ENCODE measurements at regions not wholly inside any gene's neighbourhood (a gene's known extent, or its start where the extent isn't known, plus 50 kb on each side); places are given as distances from the start of the nearest gene placed in this dataset.
"Not testable (repeated sequence)": the region's sequence is repeated elsewhere in the genome, so short reads cannot be mapped to it uniquely, and the experiment has no call there.

DNA sequence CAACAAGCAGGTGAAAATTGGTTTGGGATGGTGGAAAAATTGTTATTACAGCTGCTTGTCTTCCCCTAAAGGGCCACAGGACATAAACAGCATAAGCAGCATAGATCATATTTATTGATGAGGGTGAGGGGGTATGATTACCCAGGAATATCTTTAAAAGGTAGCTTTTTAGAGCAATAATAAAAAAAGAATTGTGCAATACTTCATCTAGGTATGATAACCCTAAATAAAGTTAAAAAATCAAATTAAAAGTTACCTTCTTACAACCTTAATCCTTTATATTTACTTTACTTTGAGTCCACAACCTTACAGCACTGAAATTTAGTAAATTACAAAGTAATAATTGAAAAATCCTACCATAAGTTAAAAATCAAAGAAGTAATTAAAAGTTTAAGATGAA, 653.3 kb upstream of the RGS18 start:
- Histone ChIP-seq H3K4me3 (no peak overlapping the region), H3K27me3 (replicated peaks; ENCODE audit: insufficient read depth) (no peaks in the 10 kb centered on the region), H3K4me1 (ENCODE audit: control insufficient read depth in 1 of 2, low read depth in 2 of 2) (no peaks in the 10 kb centered on the region), H3K36me3 (no peaks in the 10 kb centered on the region), H3K27ac (no peak overlapping the region), H3K9me3 (no peaks in the 10 kb centered on the region)
- no peak for ATAC-seq (ENCODE audit: insufficient number of reproducible peaks, low FRiP score, low read depth)
- TF ChIP-seq, protein P1, sequence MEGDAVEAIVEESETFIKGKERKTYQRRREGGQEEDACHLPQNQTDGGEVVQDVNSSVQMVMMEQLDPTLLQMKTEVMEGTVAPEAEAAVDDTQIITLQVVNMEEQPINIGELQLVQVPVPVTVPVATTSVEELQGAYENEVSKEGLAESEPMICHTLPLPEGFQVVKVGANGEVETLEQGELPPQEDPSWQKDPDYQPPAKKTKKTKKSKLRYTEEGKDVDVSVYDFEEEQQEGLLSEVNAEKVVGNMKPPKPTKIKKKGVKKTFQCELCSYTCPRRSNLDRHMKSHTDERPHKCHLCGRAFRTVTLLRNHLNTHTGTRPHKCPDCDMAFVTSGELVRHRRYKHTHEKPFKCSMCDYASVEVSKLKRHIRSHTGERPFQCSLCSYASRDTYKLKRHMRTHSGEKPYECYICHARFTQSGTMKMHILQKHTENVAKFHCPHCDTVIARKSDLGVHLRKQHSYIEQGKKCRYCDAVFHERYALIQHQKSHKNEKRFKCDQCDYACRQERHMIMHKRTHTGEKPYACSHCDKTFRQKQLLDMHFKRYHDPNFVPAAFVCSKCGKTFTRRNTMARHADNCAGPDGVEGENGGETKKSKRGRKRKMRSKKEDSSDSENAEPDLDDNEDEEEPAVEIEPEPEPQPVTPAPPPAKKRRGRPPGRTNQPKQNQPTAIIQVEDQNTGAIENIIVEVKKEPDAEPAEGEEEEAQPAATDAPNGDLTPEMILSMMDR (IDR thresholded peaks at IDR 0.05), result no peak
- no peak for DNase-seq (ENCODE audit: low spot score)

DNA sequence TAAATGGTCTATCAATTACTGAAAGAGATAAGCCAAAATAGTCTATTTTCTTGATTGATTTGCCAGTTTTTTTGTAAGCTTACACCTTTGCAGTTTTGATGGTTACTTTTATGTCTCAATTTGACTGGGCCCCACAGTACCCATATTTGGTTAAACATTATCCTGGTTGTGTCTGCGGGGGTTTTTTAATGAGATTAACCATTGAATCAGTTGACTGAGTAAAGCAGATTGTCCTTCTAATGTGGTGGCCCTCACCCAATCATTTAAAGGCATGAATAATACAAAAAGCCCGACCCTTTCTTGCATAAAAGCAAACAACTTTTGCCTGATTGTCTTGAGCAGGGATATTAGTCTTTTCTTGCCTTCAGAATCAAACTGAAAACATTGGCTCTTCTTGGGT, 650.0 kb upstream of the RGS18 start:
- no peak for DNase-seq (ENCODE audit: low spot score)
- Histone ChIP-seq H3K27me3 (replicated peaks; ENCODE audit: insufficient read depth) (no peaks in the 10 kb centered on the region), H3K27ac (no peak overlapping the region), H3K36me3 (no peaks in the 10 kb centered on the region), H3K4me1 (ENCODE audit: control insufficient read depth in 1 of 2, low read depth in 2 of 2) (no peaks in the 10 kb centered on the region), H3K9me3 (no peaks in the 10 kb centered on the region), H3K4me3 (no peak overlapping the region)
- TF ChIP-seq, protein P1 (IDR thresholded peaks at IDR 0.05), result no peak
- ATAC-seq (ENCODE audit: insufficient number of reproducible peaks, low FRiP score, low read depth), result no peak

DNA sequence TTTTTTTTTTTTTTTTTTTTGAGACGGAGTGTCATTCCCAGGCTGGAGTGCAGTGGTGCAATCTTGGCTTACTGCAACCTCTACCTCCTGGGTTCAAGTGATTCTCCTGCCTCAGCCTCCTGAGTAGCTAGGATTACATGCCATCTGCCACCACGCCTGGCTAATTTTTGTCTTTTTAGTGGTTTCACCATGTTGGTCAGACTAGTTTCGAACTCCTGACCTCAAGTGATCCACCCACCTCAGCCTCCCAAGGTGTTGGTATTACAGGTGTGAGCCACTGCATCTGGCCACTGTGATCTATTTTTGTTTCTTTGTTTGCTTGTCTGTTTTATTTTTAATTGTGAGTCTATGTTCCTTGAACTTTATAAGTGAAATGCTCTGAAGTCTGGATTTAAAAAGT, 646.8 kb upstream of the RGS18 start:
- H3K4me1 ChIP-seq (ENCODE audit: control insufficient read depth in 1 of 2, low read depth in 2 of 2); H3K36me3 ChIP-seq; H3K27ac ChIP-seq; ATAC-seq (ENCODE audit: insufficient number of reproducible peaks, low FRiP score, low read depth); H3K9me3 ChIP-seq; DNase-seq (ENCODE audit: low spot score); H3K4me3 ChIP-seq; H3K27me3 ChIP-seq (replicated peaks; ENCODE audit: insufficient read depth): not testable (repeated sequence)

DNA sequence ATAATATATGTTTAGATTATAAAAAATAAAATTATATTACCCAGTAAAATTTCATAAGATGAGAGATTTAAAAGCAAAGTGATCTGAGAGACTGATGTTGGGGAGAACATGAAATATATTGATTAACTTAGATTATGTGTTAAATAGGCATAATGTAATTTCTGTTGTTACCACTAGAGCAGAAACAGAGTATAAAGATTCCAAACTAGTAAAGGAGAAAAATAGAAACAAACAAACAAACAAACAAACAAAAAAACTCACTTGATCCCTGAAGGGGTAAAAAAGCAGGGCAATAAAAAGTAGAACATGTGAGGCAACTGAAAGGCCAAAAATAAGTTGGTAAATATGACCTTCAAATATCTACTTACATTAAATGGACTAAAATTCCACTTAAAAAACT, 640.4 kb upstream of the RGS18 start:
- TF ChIP-seq, protein P1 (IDR thresholded peaks at IDR 0.05), result no peak
- H3K27me3 ChIP-seq (replicated peaks; ENCODE audit: insufficient read depth), result no peaks in the 10 kb centered on the region
- no peaks in the 10 kb centered on the region for H3K4me1 ChIP-seq (ENCODE audit: control insufficient read depth in 1 of 2, low read depth in 2 of 2)
- no peak for DNase-seq (ENCODE audit: low spot score)
- no peaks in the 10 kb centered on the region for H3K9me3 ChIP-seq
- no peaks in the 10 kb centered on the region for H3K36me3 ChIP-seq
- H3K4me3 ChIP-seq, result no peak overlapping the region
- no peak for ATAC-seq (ENCODE audit: insufficient number of reproducible peaks, low FRiP score, low read depth)
- no peak overlapping the region for H3K27ac ChIP-seq

DNA sequence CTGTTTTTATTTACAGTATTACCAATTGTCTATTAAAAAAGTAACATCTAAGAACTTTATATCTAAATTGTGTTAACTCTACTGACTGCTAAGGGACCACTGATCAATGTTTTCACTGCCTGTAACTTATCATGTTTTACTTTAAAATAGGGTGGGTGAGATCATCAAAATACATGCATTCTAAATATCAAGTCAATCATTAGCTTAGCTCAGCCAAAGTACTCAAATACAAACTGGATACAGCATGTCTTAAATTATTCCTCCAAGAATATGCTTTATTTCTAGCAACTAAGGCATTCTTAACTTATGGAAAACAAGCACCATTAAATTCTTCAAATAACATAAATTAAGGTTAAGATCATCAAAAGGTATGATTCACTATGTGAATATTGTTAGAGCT, 638.7 kb upstream of the RGS18 start:
- TF ChIP-seq, protein P1 (IDR thresholded peaks at IDR 0.05), result no peak
- H3K36me3 ChIP-seq, result no peaks in the 10 kb centered on the region
- ATAC-seq (ENCODE audit: insufficient number of reproducible peaks, low FRiP score, low read depth), result no peak

DNA sequence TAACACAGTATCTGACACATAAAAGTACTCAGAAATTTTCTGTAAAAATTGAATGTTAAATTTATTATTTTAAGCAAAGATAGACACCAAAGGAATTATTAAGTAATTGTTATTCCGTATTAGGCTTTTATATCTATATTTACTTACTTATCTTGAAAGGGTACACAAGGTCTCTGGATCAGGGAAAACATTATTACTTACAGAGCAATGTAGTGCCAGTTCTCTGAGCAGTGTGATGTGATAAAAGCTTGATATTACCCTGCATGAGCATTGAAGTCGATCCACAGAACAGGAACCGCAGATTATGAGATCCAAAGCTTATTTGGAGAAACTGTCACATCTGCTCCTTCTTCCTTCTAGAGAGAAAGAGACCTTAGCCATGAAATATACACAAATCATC, 637.9 kb upstream of the RGS18 start:
- Histone ChIP-seq H3K27me3 (replicated peaks; ENCODE audit: insufficient read depth) (no peaks in the 10 kb centered on the region), H3K4me3 (no peak overlapping the region), H3K9me3 (no peaks in the 10 kb centered on the region), H3K27ac (no peak overlapping the region), H3K4me1 (ENCODE audit: control insufficient read depth in 1 of 2, low read depth in 2 of 2) (no peaks in the 10 kb centered on the region), H3K36me3 (no peaks in the 10 kb centered on the region)
- DNase-seq (ENCODE audit: low spot score), result no peak
- ATAC-seq (ENCODE audit: insufficient number of reproducible peaks, low FRiP score, low read depth), result no peak
- TF ChIP-seq, protein P1 (IDR thresholded peaks at IDR 0.05), result no peak

More for the DNA sequence above, 638.7 kb upstream of the RGS18 start:
- no peaks in the 10 kb centered on the region for H3K27me3 ChIP-seq (replicated peaks; ENCODE audit: insufficient read depth)
- H3K4me3 ChIP-seq, result no peak overlapping the region
- H3K9me3 ChIP-seq, result no peaks in the 10 kb centered on the region
- no peak overlapping the region for H3K27ac ChIP-seq
- no peak for DNase-seq (ENCODE audit: low spot score)
- no peaks in the 10 kb centered on the region for H3K4me1 ChIP-seq (ENCODE audit: control insufficient read depth in 1 of 2, low read depth in 2 of 2)

DNA sequence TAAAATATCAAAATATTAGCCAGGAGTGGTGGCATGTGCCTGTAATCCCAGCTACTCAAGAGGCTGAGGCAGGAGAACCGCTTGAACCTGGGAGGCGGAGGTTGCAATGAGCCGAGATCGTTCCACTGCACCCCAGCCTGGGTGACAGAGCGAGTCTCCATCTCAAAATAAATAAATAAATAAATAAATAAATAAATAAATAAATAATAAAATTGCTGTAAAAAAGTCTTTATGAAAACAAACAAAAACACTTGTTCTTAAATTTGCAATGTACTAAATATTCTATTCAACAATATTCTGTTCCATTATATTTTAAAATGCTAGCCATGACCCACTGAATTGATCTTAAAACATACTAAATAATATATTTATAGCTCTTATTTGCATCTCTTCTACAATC, 632.3 kb upstream of the RGS18 start:
- H3K27ac ChIP-seq; H3K36me3 ChIP-seq; ATAC-seq (ENCODE audit: insufficient number of reproducible peaks, low FRiP score, low read depth); H3K4me3 ChIP-seq; DNase-seq (ENCODE audit: low spot score); H3K27me3 ChIP-seq (replicated peaks; ENCODE audit: insufficient read depth); H3K4me1 ChIP-seq (ENCODE audit: control insufficient read depth in 1 of 2, low read depth in 2 of 2); H3K9me3 ChIP-seq: not testable (repeated sequence)
